ENCODE measurements at regions not wholly inside any gene's neighbourhood (a gene's known extent, or its start where the extent isn't known, plus 50 kb on each side); places are given as distances from the start of the nearest gene placed in this dataset.

- Histone ChIP-seq H3K36me3 (ENCODE audit: control insufficient read depth, insufficient read depth, low read length) (no peaks in the 10 kb centered on the region), H3K27ac (ENCODE audit: insufficient read depth, low read depth, low read length, poor library complexity, severe bottlenecking) (no peak overlapping the region), H3K4me1 (ENCODE audit: control insufficient read depth, insufficient read depth, low read length) (no peaks in the 10 kb centered on the region), H3K9me3 (ENCODE audit: control insufficient read depth, low read length) (no peaks in the 10 kb centered on the region), H3K27me3 (ENCODE audit: control insufficient read depth, insufficient read depth, low read length, poor library complexity, severe bottlenecking) (no peaks in the 10 kb centered on the region), H3K4me3 (ENCODE audit: insufficient read depth, low read depth, low read length) (no peak overlapping the region)
- 64% methylated on average over 2 of the region's 2 CpGs for WGBS, 2 experiments
These were observed 250.2 kb upstream of the FGGY start for GRCh38 chr1:59046730-59047157.

- Histone ChIP-seq H3K36me3 (ENCODE audit: control insufficient read depth, insufficient read depth, low read length) (no peaks in the 10 kb centered on the region), H3K4me1 (ENCODE audit: control insufficient read depth, insufficient read depth, low read length) (no peaks in the 10 kb centered on the region), H3K9me3 (ENCODE audit: control insufficient read depth, low read length) (no peaks in the 10 kb centered on the region), H3K27me3 (ENCODE audit: control insufficient read depth, insufficient read depth, low read length, poor library complexity, severe bottlenecking) (no peaks in the 10 kb centered on the region), H3K4me3 (ENCODE audit: insufficient read depth, low read depth, low read length) (no peak overlapping the region), H3K27ac (ENCODE audit: insufficient read depth, low read depth, low read length, poor library complexity, severe bottlenecking) (no peak overlapping the region)
- WGBS, 2 experiments, result 56% methylated on average over 3 of the region's 4 CpGs; no CpG with 5 or more reads in 1 of the 2 experiments
These were observed 245.9 kb upstream of the FGGY start for GRCh38 chr1:59051007-59051406.

- H3K4me1 ChIP-seq (ENCODE audit: control insufficient read depth, insufficient read depth, low read length), result peaks cover 4% of the 10 kb centered on the region
- no peaks in the 10 kb centered on the region for H3K9me3 ChIP-seq (ENCODE audit: control insufficient read depth, low read length)
- H3K4me3 ChIP-seq (ENCODE audit: insufficient read depth, low read depth, low read length), result no peak overlapping the region
- WGBS, 2 experiments, result 92 to 97% methylated on average over 5 of the region's 5 CpGs
- no peaks in the 10 kb centered on the region for H3K27me3 ChIP-seq (ENCODE audit: control insufficient read depth, insufficient read depth, low read length, poor library complexity, severe bottlenecking)
- H3K27ac ChIP-seq (ENCODE audit: insufficient read depth, low read depth, low read length, poor library complexity, severe bottlenecking), result no peak overlapping the region
- no peaks in the 10 kb centered on the region for H3K36me3 ChIP-seq (ENCODE audit: control insufficient read depth, insufficient read depth, low read length)
These were observed 244.7 kb upstream of the FGGY start for GRCh38 chr1:59052166-59052590.

GRCh38 chr1:59054172-59054571 lies 242.7 kb upstream of the FGGY start:
- no peaks in the 10 kb centered on the region for H3K9me3 ChIP-seq (ENCODE audit: control insufficient read depth, low read length)
- 94 to 97% methylated on average over 1 of the region's 1 CpG for WGBS, 2 experiments
- no peaks in the 10 kb centered on the region for H3K27me3 ChIP-seq (ENCODE audit: control insufficient read depth, insufficient read depth, low read length, poor library complexity, severe bottlenecking)
- H3K36me3 ChIP-seq (ENCODE audit: control insufficient read depth, insufficient read depth, low read length), result no peaks in the 10 kb centered on the region
- H3K4me3 ChIP-seq (ENCODE audit: insufficient read depth, low read depth, low read length), result no peak overlapping the region
- H3K27ac ChIP-seq (ENCODE audit: insufficient read depth, low read depth, low read length, poor library complexity, severe bottlenecking), result no peak overlapping the region
- H3K4me1 ChIP-seq (ENCODE audit: control insufficient read depth, insufficient read depth, low read length), result peaks cover 13% of the 10 kb centered on the region

- no peaks in the 10 kb centered on the region for H3K27me3 ChIP-seq (ENCODE audit: control insufficient read depth, insufficient read depth, low read length, poor library complexity, severe bottlenecking)
- 91 to 93% methylated on average over 7 of the region's 7 CpGs for WGBS, 2 experiments
- H3K36me3 ChIP-seq (ENCODE audit: control insufficient read depth, insufficient read depth, low read length), result no peaks in the 10 kb centered on the region
- no peak overlapping the region for H3K4me3 ChIP-seq (ENCODE audit: insufficient read depth, low read depth, low read length)
- H3K9me3 ChIP-seq (ENCODE audit: control insufficient read depth, low read length), result no peaks in the 10 kb centered on the region
- H3K27ac ChIP-seq (ENCODE audit: insufficient read depth, low read depth, low read length, poor library complexity, severe bottlenecking), result no peak overlapping the region
- peaks cover 13% of the 10 kb centered on the region for H3K4me1 ChIP-seq (ENCODE audit: control insufficient read depth, insufficient read depth, low read length)
These were observed 240.8 kb upstream of the FGGY start for GRCh38 chr1:59055908-59056719.

GRCh38 chr1:59057211-59057694 lies 239.6 kb upstream of the FGGY start:
- H3K36me3 ChIP-seq (ENCODE audit: control insufficient read depth, insufficient read depth, low read length), result no peaks in the 10 kb centered on the region
- H3K9me3 ChIP-seq (ENCODE audit: control insufficient read depth, low read length), result no peaks in the 10 kb centered on the region
- 52 to 64% methylated on average over 6 of the region's 6 CpGs for WGBS, 2 experiments
- no peaks in the 10 kb centered on the region for H3K27me3 ChIP-seq (ENCODE audit: control insufficient read depth, insufficient read depth, low read length, poor library complexity, severe bottlenecking)
- H3K4me1 ChIP-seq (ENCODE audit: control insufficient read depth, insufficient read depth, low read length), result peaks cover 13% of the 10 kb centered on the region
- H3K27ac ChIP-seq (ENCODE audit: insufficient read depth, low read depth, low read length, poor library complexity, severe bottlenecking), result no peak overlapping the region
- H3K4me3 ChIP-seq (ENCODE audit: insufficient read depth, low read depth, low read length), result no peak overlapping the region

- 91 to 93% methylated on average over 3 of the region's 3 CpGs for WGBS, 2 experiments
- Histone ChIP-seq H3K27me3 (ENCODE audit: control insufficient read depth, insufficient read depth, low read length, poor library complexity, severe bottlenecking) (no peaks in the 10 kb centered on the region), H3K4me3 (ENCODE audit: insufficient read depth, low read depth, low read length) (no peak overlapping the region), H3K9me3 (ENCODE audit: control insufficient read depth, low read length) (no peaks in the 10 kb centered on the region), H3K4me1 (ENCODE audit: control insufficient read depth, insufficient read depth, low read length) (peaks cover 13% of the 10 kb centered on the region), H3K27ac (ENCODE audit: insufficient read depth, low read depth, low read length, poor library complexity, severe bottlenecking) (no peak overlapping the region), H3K36me3 (ENCODE audit: control insufficient read depth, insufficient read depth, low read length) (no peaks in the 10 kb centered on the region)
These were observed 239.1 kb upstream of the FGGY start for GRCh38 chr1:59057796-59058195.

- Histone ChIP-seq H3K27me3 (ENCODE audit: control insufficient read depth, insufficient read depth, low read length, poor library complexity, severe bottlenecking) (no peaks in the 10 kb centered on the region), H3K4me3 (ENCODE audit: insufficient read depth, low read depth, low read length) (no peak overlapping the region), H3K4me1 (ENCODE audit: control insufficient read depth, insufficient read depth, low read length) (peaks cover 19% of the 10 kb centered on the region), H3K36me3 (ENCODE audit: control insufficient read depth, insufficient read depth, low read length) (no peaks in the 10 kb centered on the region), H3K27ac (ENCODE audit: insufficient read depth, low read depth, low read length, poor library complexity, severe bottlenecking) (no peak overlapping the region), H3K9me3 (ENCODE audit: control insufficient read depth, low read length) (no peaks in the 10 kb centered on the region)
- 74 to 81% methylated on average over 5 of the region's 5 CpGs for WGBS, 2 experiments
These were observed 238.0 kb upstream of the FGGY start for GRCh38 chr1:59058665-59059439.

GRCh38 chr1:59061876-59062275 lies 235.0 kb upstream of the FGGY start:
- no peaks in the 10 kb centered on the region for H3K9me3 ChIP-seq (ENCODE audit: control insufficient read depth, low read length)
- no peaks in the 10 kb centered on the region for H3K36me3 ChIP-seq (ENCODE audit: control insufficient read depth, insufficient read depth, low read length)
- 80 to 87% methylated on average over 2 of the region's 2 CpGs for WGBS, 2 experiments
- no peaks in the 10 kb centered on the region for H3K27me3 ChIP-seq (ENCODE audit: control insufficient read depth, insufficient read depth, low read length, poor library complexity, severe bottlenecking)
- no peak overlapping the region for H3K4me3 ChIP-seq (ENCODE audit: insufficient read depth, low read depth, low read length)
- peaks cover 19% of the 10 kb centered on the region for H3K4me1 ChIP-seq (ENCODE audit: control insufficient read depth, insufficient read depth, low read length)
- H3K27ac ChIP-seq (ENCODE audit: insufficient read depth, low read depth, low read length, poor library complexity, severe bottlenecking), result no peak overlapping the region

- Histone ChIP-seq H3K27ac (ENCODE audit: insufficient read depth, low read depth, low read length, poor library complexity, severe bottlenecking) (no peak overlapping the region), H3K4me1 (ENCODE audit: control insufficient read depth, insufficient read depth, low read length) (peaks cover 10% of the 10 kb centered on the region), H3K36me3 (ENCODE audit: control insufficient read depth, insufficient read depth, low read length) (no peaks in the 10 kb centered on the region), H3K4me3 (ENCODE audit: insufficient read depth, low read depth, low read length) (no peak overlapping the region), H3K9me3 (ENCODE audit: control insufficient read depth, low read length) (no peaks in the 10 kb centered on the region), H3K27me3 (ENCODE audit: control insufficient read depth, insufficient read depth, low read length, poor library complexity, severe bottlenecking) (no peaks in the 10 kb centered on the region)
- WGBS, 2 experiments, result 65 to 69% methylated on average over 5 of the region's 5 CpGs
These were observed 234.2 kb upstream of the FGGY start for GRCh38 chr1:59062743-59063142.

Data from ectodermal cell (in vitro differentiated cells).